BLaER1 treated with 17β-estradiol and CSF1 and Interleukin-3, amounts not matched to agents 10 nM and 100 nM (cell line): ENCODE measurements at regions not wholly inside any gene's neighbourhood (a gene's known extent, or its start where the extent isn't known, plus 50 kb on each side); places are given as distances from the start of the nearest gene placed in this dataset.
"Not testable (repeated sequence)": the region's sequence is repeated elsewhere in the genome, so short reads cannot be mapped to it uniquely, and the experiment has no call there.

ENCODE experiments used
- H3K27ac ChIP-seq, 11 experiments: shearing (Covaris generic); formaldehyde crosslinking; 2 replicates each; pipeline ENCODE4 v1.8.1; 2022
- H3K27me3 ChIP-seq, 11 experiments: shearing (Covaris generic); formaldehyde crosslinking; 2 replicates each; pipeline ENCODE4 v1.8.1; 2022
- H3K36me3 ChIP-seq, 11 experiments: shearing (Covaris generic); formaldehyde crosslinking; 2 replicates each; pipeline ENCODE4 v1.8.1; 2022
- H3K4me1 ChIP-seq, 10 experiments: shearing (Covaris generic); formaldehyde crosslinking; 2 replicates each; pipeline ENCODE4 v1.8.1; 2022
- H3K4me2 ChIP-seq, 11 experiments: shearing (Covaris generic); formaldehyde crosslinking; 2 replicates each; pipeline ENCODE4 v1.8.1; 2022
- H3K4me3 ChIP-seq, 10 experiments: shearing (Covaris generic); formaldehyde crosslinking; 2 replicates each; pipeline ENCODE4 v1.8.1; 2022
- H3K9ac ChIP-seq, 11 experiments: shearing (Covaris generic); formaldehyde crosslinking; 2 replicates each; pipeline ENCODE4 v1.8.1; 2022
- H3K9me3 ChIP-seq, 11 experiments: shearing (Covaris generic); formaldehyde crosslinking; replicated peaks in 1 of 11; 2 replicates each; pipeline ENCODE4 v1.8.1; 2022
- H4K20me1 ChIP-seq, 11 experiments: shearing (Covaris generic); formaldehyde crosslinking; 2 replicates each; pipeline ENCODE4 v1.8.1; 2022
- Cebpa-rat ChIP-seq, 11 experiments: shearing (Covaris generic); IDR thresholded peaks; 2 replicates each; pipeline ENCODE4 v1.8.1; 2022

DNA sequence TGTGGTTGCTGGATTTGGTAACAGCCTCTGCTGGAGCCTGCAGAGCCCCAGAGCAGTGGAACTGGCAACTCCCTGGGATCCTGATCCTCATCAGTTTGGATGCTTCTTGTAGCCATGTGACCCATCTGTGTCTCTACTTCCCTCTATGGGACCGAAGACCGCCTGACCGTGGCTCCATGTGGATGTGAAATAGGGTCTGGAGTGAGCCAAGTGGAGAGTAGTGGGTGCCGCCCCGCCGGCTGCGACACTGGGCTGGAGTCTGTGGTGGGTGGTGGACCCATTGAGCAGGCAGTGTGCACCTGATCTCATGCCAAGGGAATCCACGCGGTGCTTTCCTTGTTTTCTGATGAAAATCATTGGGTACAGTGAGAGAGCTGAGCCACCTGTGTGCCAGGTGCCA lies 543.2 kb upstream of the B3GAT1 start:
- no peaks in the 10 kb centered on the region for H3K4me1 ChIP-seq
- H3K27me3 ChIP-seq, result no peaks in the 10 kb centered on the region
- no peak overlapping the region for H3K4me3 ChIP-seq
- H3K4me2 ChIP-seq, result no peak overlapping the region
- no peaks in the 10 kb centered on the region for H3K9me3 ChIP-seq
- H4K20me1 ChIP-seq, result no peaks in the 10 kb centered on the region
- H3K9ac ChIP-seq, result no peak overlapping the region
- no peak overlapping the region for H3K27ac ChIP-seq
- TF ChIP-seq Cebpa-rat (IDR thresholded peaks at IDR 0.05), result no peak
- H3K36me3 ChIP-seq, result no peaks in the 10 kb centered on the region

DNA sequence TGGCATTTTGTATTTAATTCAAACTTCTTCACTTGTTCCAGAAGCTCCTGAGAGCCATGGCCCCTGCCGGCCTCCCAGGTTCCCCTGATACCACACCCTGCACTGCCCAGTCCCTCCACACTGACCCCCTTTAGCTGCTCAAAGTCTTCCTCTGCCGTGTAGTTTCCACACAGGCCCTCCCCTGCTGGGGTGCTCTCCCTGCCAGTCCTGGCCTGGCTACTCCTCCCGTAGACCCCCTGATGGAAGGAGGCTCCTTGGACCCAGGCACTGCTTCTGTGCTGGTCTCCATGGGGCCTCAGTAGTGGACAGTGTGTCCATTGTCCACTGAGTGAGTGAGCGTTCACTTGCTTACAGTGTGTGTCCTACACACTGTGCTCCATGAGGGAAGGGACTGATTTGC lies 542.4 kb upstream of the B3GAT1 start:
- not testable (repeated sequence) for H3K27ac ChIP-seq, H3K4me2 ChIP-seq, H3K27me3 ChIP-seq, H3K9ac ChIP-seq, H3K9me3 ChIP-seq, H4K20me1 ChIP-seq, H3K4me1 ChIP-seq, H3K4me3 ChIP-seq, H3K36me3 ChIP-seq

- not testable (repeated sequence) for H3K27ac ChIP-seq, H3K4me2 ChIP-seq, H3K4me1 ChIP-seq, H3K4me3 ChIP-seq, H3K9ac ChIP-seq, H4K20me1 ChIP-seq, H3K9me3 ChIP-seq, H3K27me3 ChIP-seq, H3K36me3 ChIP-seq
Measured at GRCh38 chr11:134953417-134953970, 541.5 kb upstream of the B3GAT1 start.

DNA sequence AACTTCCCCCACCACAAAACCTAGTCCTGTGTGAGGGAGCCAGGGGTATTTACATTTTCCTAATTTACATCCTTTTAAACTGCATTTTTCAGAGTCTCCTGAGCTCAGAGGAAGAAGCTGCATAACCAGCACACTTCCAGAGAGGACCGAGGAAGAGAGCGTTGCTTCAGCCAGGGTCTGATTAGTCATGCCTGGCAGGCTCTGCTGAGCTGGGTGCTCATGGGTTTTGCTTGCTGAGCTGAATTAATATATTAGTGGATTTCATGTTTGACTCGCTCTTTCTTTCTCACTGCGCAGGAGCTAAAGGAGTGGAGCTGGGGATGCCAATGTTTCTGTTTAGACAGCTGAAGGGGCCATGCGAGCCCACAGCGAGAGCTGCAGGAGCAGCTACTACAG lies 539.3 kb upstream of the B3GAT1 start:
- Histone ChIP-seq H3K27me3 (no peaks in the 10 kb centered on the region), H3K4me2 (no peak overlapping the region), H3K9me3 (no peaks in the 10 kb centered on the region), H3K4me1 (no peaks in the 10 kb centered on the region), H3K27ac (no peak overlapping the region), H3K4me3 (no peak overlapping the region), H4K20me1 (no peaks in the 10 kb centered on the region), H3K36me3 (no peaks in the 10 kb centered on the region), H3K9ac (no peak overlapping the region)
- TF ChIP-seq Cebpa-rat (IDR thresholded peaks at IDR 0.05), result no peak

- no peak for TF ChIP-seq Cebpa-rat (IDR thresholded peaks at IDR 0.05)
- H3K9ac ChIP-seq, result no peak overlapping the region
- no peaks in the 10 kb centered on the region for H3K27me3 ChIP-seq
- no peak overlapping the region for H3K4me2 ChIP-seq
- H3K27ac ChIP-seq, result no peak overlapping the region
- H3K36me3 ChIP-seq, result no peaks in the 10 kb centered on the region
- H3K4me1 ChIP-seq, result no peaks in the 10 kb centered on the region
- no peaks in the 10 kb centered on the region for H4K20me1 ChIP-seq
- H3K4me3 ChIP-seq, result no peak overlapping the region
- H3K9me3 ChIP-seq, result no peaks in the 10 kb centered on the region
Measured at GRCh38 chr11:134950692-134951304, 538.8 kb upstream of the B3GAT1 start.

- TF ChIP-seq Cebpa-rat (IDR thresholded peaks at IDR 0.05), result no peak
- Histone ChIP-seq H3K4me2 (no peak overlapping the region), H3K27me3 (no peaks in the 10 kb centered on the region), H3K4me3 (no peak overlapping the region), H3K9ac (no peak overlapping the region), H3K4me1 (no peaks in the 10 kb centered on the region), H3K36me3 (no peaks in the 10 kb centered on the region), H3K9me3 (no peaks in the 10 kb centered on the region), H3K27ac (no peak overlapping the region), H4K20me1 (no peaks in the 10 kb centered on the region)
Measured at GRCh38 chr11:134949121-134950090, 537.4 kb upstream of the B3GAT1 start.

GRCh38 chr11:134947556-134947955 lies 535.5 kb upstream of the B3GAT1 start:
- no peaks in the 10 kb centered on the region; a peak in 1 of 22 replicates for H4K20me1 ChIP-seq
- no peaks in the 10 kb centered on the region for H3K27me3 ChIP-seq
- H3K9me3 ChIP-seq, result no peaks in the 10 kb centered on the region
- no peak overlapping the region for H3K4me2 ChIP-seq
- H3K36me3 ChIP-seq, result no peaks in the 10 kb centered on the region
- no peak overlapping the region for H3K27ac ChIP-seq
- no peak overlapping the region for H3K4me3 ChIP-seq
- no peaks in the 10 kb centered on the region for H3K4me1 ChIP-seq
- no peak for TF ChIP-seq Cebpa-rat (IDR thresholded peaks at IDR 0.05)
- no peak overlapping the region for H3K9ac ChIP-seq

DNA sequence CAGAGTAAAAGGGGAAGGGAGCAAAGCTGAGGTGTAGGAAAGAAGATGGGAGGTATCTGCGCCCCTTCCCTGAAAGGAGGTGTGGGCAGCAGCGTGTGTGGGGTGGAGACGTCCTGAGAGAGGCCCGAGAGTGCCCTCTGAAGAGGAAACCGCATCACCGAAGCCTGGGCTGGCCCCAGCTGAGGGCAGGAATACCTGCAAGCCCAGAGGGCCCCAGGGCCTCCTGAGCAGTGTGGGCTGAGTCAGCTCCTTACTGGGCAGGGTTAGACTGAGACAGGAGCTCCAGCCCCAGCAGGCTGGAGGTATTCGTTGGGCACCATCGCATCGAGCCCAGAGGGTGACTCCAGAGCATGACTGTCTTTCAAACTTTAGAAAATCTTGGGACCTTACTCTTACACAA lies 534.0 kb upstream of the B3GAT1 start:
- no peaks in the 10 kb centered on the region for H3K9me3 ChIP-seq
- H3K4me3 ChIP-seq, result no peak overlapping the region
- H3K9ac ChIP-seq, result no peak overlapping the region
- no peak for TF ChIP-seq Cebpa-rat (IDR thresholded peaks at IDR 0.05)
- no peak overlapping the region for H3K4me2 ChIP-seq
- no peak overlapping the region for H3K27ac ChIP-seq
- H3K36me3 ChIP-seq, result no peaks in the 10 kb centered on the region
- no peaks in the 10 kb centered on the region; a peak in 1 of 22 replicates for H4K20me1 ChIP-seq
- no peaks in the 10 kb centered on the region for H3K4me1 ChIP-seq
- H3K27me3 ChIP-seq, result no peaks in the 10 kb centered on the region

- no peak for TF ChIP-seq Cebpa-rat (IDR thresholded peaks at IDR 0.05)
- no peaks in the 10 kb centered on the region for H3K9me3 ChIP-seq
- no peak overlapping the region for H3K4me3 ChIP-seq
Measured at GRCh38 chr11:134944986-134945385, 532.9 kb upstream of the B3GAT1 start.

GRCh38 chr11:134944131-134944530 lies 532.1 kb upstream of the B3GAT1 start:
- Histone ChIP-seq H3K9ac (no peak overlapping the region), H3K4me1 (no peaks in the 10 kb centered on the region), H3K27ac (no peak overlapping the region), H3K9me3 (no peaks in the 10 kb centered on the region), H3K4me3 (no peak overlapping the region), H3K36me3 (no peaks in the 10 kb centered on the region), H3K4me2 (no peak overlapping the region), H3K27me3 (no peaks in the 10 kb centered on the region), H4K20me1 (no peaks in the 10 kb centered on the region; a peak in 1 of 22 replicates)
- TF ChIP-seq Cebpa-rat (IDR thresholded peaks at IDR 0.05), result no peak

More at GRCh38 chr11:134944986-134945385, 532.9 kb upstream of the B3GAT1 start:
- H3K27me3 ChIP-seq, result no peaks in the 10 kb centered on the region
- no peak overlapping the region for H3K4me2 ChIP-seq
- no peaks in the 10 kb centered on the region for H3K4me1 ChIP-seq
- no peak overlapping the region for H3K9ac ChIP-seq
- H3K36me3 ChIP-seq, result no peaks in the 10 kb centered on the region
- no peak overlapping the region for H3K27ac ChIP-seq
- H4K20me1 ChIP-seq, result no peaks in the 10 kb centered on the region; a peak in 1 of 22 replicates
